ENCODE measurements at regions not wholly inside any gene's neighbourhood (a gene's known extent, or its start where the extent isn't known, plus 50 kb on each side); places are given as distances from the start of the nearest gene placed in this dataset.

GRCh38 chr10:120161111-120161510, 268.6 kb downstream of the SEC23IP start:
- TF ChIP-seq, protein P1, sequence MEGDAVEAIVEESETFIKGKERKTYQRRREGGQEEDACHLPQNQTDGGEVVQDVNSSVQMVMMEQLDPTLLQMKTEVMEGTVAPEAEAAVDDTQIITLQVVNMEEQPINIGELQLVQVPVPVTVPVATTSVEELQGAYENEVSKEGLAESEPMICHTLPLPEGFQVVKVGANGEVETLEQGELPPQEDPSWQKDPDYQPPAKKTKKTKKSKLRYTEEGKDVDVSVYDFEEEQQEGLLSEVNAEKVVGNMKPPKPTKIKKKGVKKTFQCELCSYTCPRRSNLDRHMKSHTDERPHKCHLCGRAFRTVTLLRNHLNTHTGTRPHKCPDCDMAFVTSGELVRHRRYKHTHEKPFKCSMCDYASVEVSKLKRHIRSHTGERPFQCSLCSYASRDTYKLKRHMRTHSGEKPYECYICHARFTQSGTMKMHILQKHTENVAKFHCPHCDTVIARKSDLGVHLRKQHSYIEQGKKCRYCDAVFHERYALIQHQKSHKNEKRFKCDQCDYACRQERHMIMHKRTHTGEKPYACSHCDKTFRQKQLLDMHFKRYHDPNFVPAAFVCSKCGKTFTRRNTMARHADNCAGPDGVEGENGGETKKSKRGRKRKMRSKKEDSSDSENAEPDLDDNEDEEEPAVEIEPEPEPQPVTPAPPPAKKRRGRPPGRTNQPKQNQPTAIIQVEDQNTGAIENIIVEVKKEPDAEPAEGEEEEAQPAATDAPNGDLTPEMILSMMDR (IDR thresholded peaks at IDR 0.05): no peak
- no peak for TF ChIP-seq POLR2A (IDR thresholded peaks at IDR 0.05)
- TF ChIP-seq EP300 (IDR thresholded peaks at IDR 0.05): no peak
- Histone ChIP-seq H3K9me3 (no peaks in the 10 kb centered on the region), H3K4me1 (peaks cover 0 to 5% (median 0%) of the 10 kb centered on the region in 4 donors), H3K27me3 (no peaks in the 10 kb centered on the region), H3K4me3 (no peak overlapping the region), H3K36me3 (no peaks in the 10 kb centered on the region), H3K27ac (no peak overlapping the region)
- 24 to 25% methylated on average over 1 of the region's 1 CpG for WGBS, 2 donors
- DNase-seq (ENCODE audit: low spot score in 2 of 2): no peak

GRCh38 chr10:120162471-120162870, 269.9 kb downstream of the SEC23IP start:
- Histone ChIP-seq H3K4me3 (no peak overlapping the region), H3K9me3 (no peaks in the 10 kb centered on the region), H3K27ac (no peak overlapping the region), H3K4me1 (no peaks in the 10 kb centered on the region), H3K36me3 (no peaks in the 10 kb centered on the region), H3K27me3 (no peaks in the 10 kb centered on the region)
- 90 to 96% methylated on average over 4 of the region's 4 CpGs for WGBS, 2 donors
- DNase-seq (ENCODE audit: low spot score in 2 of 2): no peak
- TF ChIP-seq POLR2A (IDR thresholded peaks at IDR 0.05): no peak
- TF ChIP-seq, protein P1 (IDR thresholded peaks at IDR 0.05): no peak
- TF ChIP-seq EP300 (IDR thresholded peaks at IDR 0.05): no peak

DNA sequence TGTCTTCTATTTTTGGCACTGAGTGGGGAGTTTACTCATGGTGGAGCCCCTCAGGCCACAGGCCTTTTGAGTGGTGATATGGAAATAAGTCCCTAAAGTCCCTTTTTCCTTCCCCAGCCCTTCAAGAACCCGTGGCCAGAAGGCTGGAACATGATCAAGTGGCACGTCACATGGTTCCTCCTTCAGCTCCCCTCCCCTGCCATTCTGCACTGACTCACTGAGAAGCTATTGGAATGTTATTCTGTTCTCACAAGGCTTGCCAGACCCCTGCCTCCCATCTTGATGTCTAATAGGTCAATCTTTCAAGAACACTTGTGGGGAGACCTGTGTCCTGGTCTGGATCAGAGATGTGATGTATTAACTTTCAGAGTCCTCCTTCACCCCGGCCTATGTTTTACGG, 279.8 kb downstream of the SEC23IP start:
- no peak overlapping the region for H3K4me3 ChIP-seq
- no peak overlapping the region for H3K27ac ChIP-seq
- H3K36me3 ChIP-seq: no peaks in the 10 kb centered on the region
- no peaks in the 10 kb centered on the region for H3K9me3 ChIP-seq
- no peak for TF ChIP-seq POLR2A (IDR thresholded peaks at IDR 0.05)
- TF ChIP-seq, protein P1 (IDR thresholded peaks at IDR 0.05): no peak
- TF ChIP-seq EP300 (IDR thresholded peaks at IDR 0.05): no peak
- H3K27me3 ChIP-seq: no peaks in the 10 kb centered on the region
- no peak for DNase-seq (ENCODE audit: low spot score in 2 of 2)
- no peaks in the 10 kb centered on the region for H3K4me1 ChIP-seq
- WGBS, 2 donors: 52 to 57% methylated on average over 4 of the region's 4 CpGs

- no peaks in the 10 kb centered on the region for H3K4me1 ChIP-seq
- no peak overlapping the region for H3K4me3 ChIP-seq
- H3K36me3 ChIP-seq: no peaks in the 10 kb centered on the region
- TF ChIP-seq, protein P1 (IDR thresholded peaks at IDR 0.05): no peak
- no peak for TF ChIP-seq EP300 (IDR thresholded peaks at IDR 0.05)
- TF ChIP-seq POLR2A (IDR thresholded peaks at IDR 0.05): no peak
- no peaks in the 10 kb centered on the region for H3K27me3 ChIP-seq
- H3K9me3 ChIP-seq: no peaks in the 10 kb centered on the region
- H3K27ac ChIP-seq: no peak overlapping the region
- no peak for DNase-seq (ENCODE audit: low spot score in 2 of 2)
- 56 to 58% methylated on average over 1 of the region's 1 CpG for WGBS, 2 donors
These were observed 282.0 kb downstream of the SEC23IP start for GRCh38 chr10:120174491-120174890.

- Histone ChIP-seq H3K4me1 (no peaks in the 10 kb centered on the region), H3K4me3 (no peak overlapping the region), H3K36me3 (no peaks in the 10 kb centered on the region), H3K27me3 (no peaks in the 10 kb centered on the region), H3K27ac (no peak overlapping the region), H3K9me3 (no peaks in the 10 kb centered on the region)
- TF ChIP-seq EP300 (IDR thresholded peaks at IDR 0.05) (no peak), POLR2A (IDR thresholded peaks at IDR 0.05) (no peak)
- TF ChIP-seq, protein P1 (IDR thresholded peaks at IDR 0.05): no peak
- DNase-seq (ENCODE audit: low spot score in 2 of 2): no peak
- 75 to 82% methylated on average over 10 of the region's 10 CpGs for WGBS, 2 donors
These were observed 279.7 kb upstream of the PLPP4 start for GRCh38 chr10:120177330-120177729.

Measured in tibial nerve (tissue), 4 donors.